H1 (cell line): ENCODE measurements at regions not wholly inside any gene's neighbourhood (a gene's known extent, or its start where the extent isn't known, plus 50 kb on each side); places are given as distances from the start of the nearest gene placed in this dataset.

Experiments
- CTCF ChIA-PET: fragments of 300-600 bp; sonication (Branson Sonifier 250); formaldehyde crosslinking; loops from one replicate; lab custom pipeline; 2021; ENCODE audit not compliant: partially characterized antibody; lab: Charles Lee
- POLR2A ChIA-PET: fragments of 300-600 bp; sonication (Branson Sonifier 250); formaldehyde crosslinking; loops from one replicate; lab custom pipeline; 2021; ENCODE audit warnings: inconsistent platforms; ENCODE audit not compliant: partially characterized antibody; lab: Charles Lee
- DNase-seq, 2 experiments: peaks; one replicate each; pipeline versions ENCODE4 v3.0.0 to v3.0.0-alpha.2; 2010 to 2022; ENCODE audit warnings: low spot score in 2 of 2, low read depth in 1 of 2, mixed read lengths in 1 of 2
- FAIRE-seq: peaks from 2 replicates; lab custom pipeline; 2011; peaks lifted over from hg19 to GRCh38; lab: Jason Lieb, UNC
- H2AFZ ChIP-seq: 2 replicates; pipeline ENCODE4 v1.8.1; 2012; ENCODE audit warnings: low read length, inconsistent platforms
- H2AK5ac ChIP-seq: 2 replicates; pipeline ENCODE4 v1.6.1; 2013; ENCODE audit warnings: low read depth, low read length
- H2BK120ac ChIP-seq: replicated peaks from 2 replicates; pipeline ENCODE3; 2013; ENCODE audit warnings: low read depth, low read length, inconsistent platforms
- H2BK12ac ChIP-seq: 2 replicates; pipeline ENCODE4 v1.6.1; 2013; ENCODE audit warnings: low read depth, low read length
- H2BK15ac ChIP-seq: 2 replicates; pipeline ENCODE4 v1.6.1; 2013; ENCODE audit warnings: low read length
- H2BK20ac ChIP-seq: 2 replicates; pipeline ENCODE4 v1.6.1; 2013; ENCODE audit warnings: low read length
- H2BK5ac ChIP-seq: 2 replicates; pipeline ENCODE4 v1.6.1; 2013; ENCODE audit warnings: low read depth, low read length
- H3K14ac ChIP-seq: 2 replicates; pipeline ENCODE4 v1.6.1; 2013; ENCODE audit warnings: inconsistent platforms; ENCODE audit not compliant: insufficient read length
- H3K18ac ChIP-seq: 2 replicates; pipeline ENCODE4 v1.6.1; 2013; ENCODE audit warnings: low read length; ENCODE audit errors: extremely low read depth
- H3K23ac ChIP-seq: 2 replicates; pipeline ENCODE4 v1.6.1; 2013; ENCODE audit warnings: inconsistent platforms; ENCODE audit not compliant: insufficient read length
- H3K23me2 ChIP-seq: 2 replicates; pipeline ENCODE4 v1.6.1; 2013; ENCODE audit warnings: low read depth, low read length
- H3K27ac ChIP-seq: 2 replicates; pipeline ENCODE4 v1.6.1; 2011; ENCODE audit warnings: low read depth, low read length, inconsistent platforms
- H3K27me3 ChIP-seq, 4 experiments: replicated peaks in 1 of 4; 1 replicate in 1 of 4; 2 replicates in 3 of 4; pipeline versions ENCODE4 v1.6.1 to v1.8.1; 2011 to 2013; ENCODE audit warnings: low read length in 3 of 4, mild to moderate bottlenecking in 3 of 4, inconsistent platforms in 2 of 4, mixed read lengths in 2 of 4, moderate library complexity in 1 of 4; ENCODE audit not compliant: control insufficient read depth in 3 of 4, insufficient read depth in 3 of 4; ENCODE audit errors: extremely low read depth in 1 of 4
- H3K36me3 ChIP-seq, 4 experiments: 2 replicates each; pipeline versions ENCODE4 v1.6.1 to v1.8.1; 2011 to 2013; ENCODE audit warnings: mild to moderate bottlenecking in 4 of 4, low read length in 3 of 4, moderate library complexity in 2 of 4, control low read depth in 1 of 4, inconsistent platforms in 1 of 4; ENCODE audit not compliant: insufficient read depth in 4 of 4, control insufficient read depth in 2 of 4
- H3K4ac ChIP-seq: replicated peaks from 2 replicates; pipeline ENCODE3; 2013; ENCODE audit warnings: low read length, low read depth, mixed read lengths, inconsistent platforms; ENCODE audit not compliant: insufficient read length
- H3K4me1 ChIP-seq, 4 experiments: replicated peaks in 1 of 4; 1 replicate in 1 of 4; 2 replicates in 3 of 4; pipeline versions ENCODE4 v1.6.1 to v1.8.1; 2011 to 2013; ENCODE audit warnings: low read length in 3 of 4, inconsistent platforms in 2 of 4, mixed read lengths in 1 of 4; ENCODE audit not compliant: insufficient read depth in 4 of 4, control insufficient read depth in 3 of 4
- H3K4me2 ChIP-seq, 2 experiments: 2 replicates each; pipeline versions ENCODE4 v1.6.1 to v1.8.1; 2011 to 2013; ENCODE audit warnings: low read depth in 2 of 2, low read length in 2 of 2, control low read depth in 1 of 2, inconsistent platforms in 1 of 2, mild to moderate bottlenecking in 1 of 2; ENCODE audit not compliant: insufficient read depth in 1 of 2
- H3K4me3 ChIP-seq, 4 experiments: fragments of 200-600, 300-600 bp in 1 of 4; sonication (generic), shearing (Covaris generic), sonication (Bioruptor Twin) in 1 of 4; 2 replicates each; pipeline versions ENCODE4 v1.5.1 to v1.8.1; 2011 to 2016; ENCODE audit warnings: low read length in 4 of 4, low read depth in 3 of 4, control low read depth in 2 of 4, inconsistent platforms in 2 of 4, mild to moderate bottlenecking in 2 of 4, mixed read lengths in 1 of 4, moderate library complexity in 1 of 4; ENCODE audit not compliant: insufficient read depth in 2 of 4; ENCODE audit errors: extremely low read depth in 1 of 4
- H3K56ac ChIP-seq: replicated peaks from 2 replicates; pipeline ENCODE3; 2013; ENCODE audit warnings: low read depth, mild to moderate bottlenecking, mixed read lengths, low read length, inconsistent platforms; ENCODE audit not compliant: insufficient read length
- H3K79me1 ChIP-seq: 2 replicates; pipeline ENCODE4 v1.6.1; 2013; ENCODE audit warnings: low read depth, low read length, control low read depth
- H3K79me2 ChIP-seq, 2 experiments: 2 replicates each; pipeline versions ENCODE4 v1.6.1 to v1.8.1; 2012 to 2013; ENCODE audit warnings: low read length in 2 of 2, mild to moderate bottlenecking in 2 of 2, inconsistent platforms in 1 of 2; ENCODE audit not compliant: insufficient read depth in 2 of 2, control insufficient read depth in 1 of 2
- H3K9ac ChIP-seq, 4 experiments: replicated peaks in 1 of 4; 1 replicate in 1 of 4; 2 replicates in 3 of 4; pipeline versions ENCODE4 v1.6.1 to v1.8.1; 2011 to 2013; ENCODE audit warnings: low read depth in 3 of 4, low read length in 3 of 4, control low read depth in 2 of 4, mild to moderate bottlenecking in 2 of 4, moderate library complexity in 2 of 4, inconsistent platforms in 1 of 4; ENCODE audit errors: extremely low read depth in 1 of 4
- H3K9me3 ChIP-seq, 2 experiments: 2 replicates each; pipeline versions ENCODE4 v1.6.1 to v1.8.1; 2012 to 2013; ENCODE audit warnings: mild to moderate bottlenecking in 2 of 2, moderate library complexity in 2 of 2, control low read depth in 1 of 2, inconsistent platforms in 1 of 2, low read depth in 1 of 2, low read length in 1 of 2, mixed read lengths in 1 of 2; ENCODE audit not compliant: insufficient read depth in 2 of 2
- H4K20me1 ChIP-seq, 2 experiments: replicated peaks in 1 of 2; 2 replicates each; pipeline versions ENCODE3 to v1.8.1; 2011 to 2013; ENCODE audit warnings: inconsistent platforms in 2 of 2, low read length in 2 of 2, mild to moderate bottlenecking in 1 of 2; ENCODE audit not compliant: insufficient read depth in 2 of 2, control insufficient read depth in 1 of 2
- H4K5ac ChIP-seq: 2 replicates; pipeline ENCODE4 v1.6.1; 2013; ENCODE audit warnings: low read length, low read depth, mixed read lengths, inconsistent platforms; ENCODE audit not compliant: insufficient read length
- H4K8ac ChIP-seq: 2 replicates; pipeline ENCODE4 v1.8.0; 2013; ENCODE audit warnings: mild to moderate bottlenecking, moderate library complexity, low read length, inconsistent platforms; ENCODE audit not compliant: insufficient read depth; ENCODE audit errors: extremely low read depth
- H4K91ac ChIP-seq: replicated peaks from 2 replicates; pipeline ENCODE3; 2013; ENCODE audit warnings: low read length, mixed read lengths, inconsistent platforms; ENCODE audit not compliant: insufficient read length
- ASH2L ChIP-seq: fragments of 200-600, 300-600 bp; sonication (generic); IDR thresholded peaks from one replicate; pipeline ENCODE4 v1.7.1; 2017; ENCODE audit warnings: low read length
- BACH1 ChIP-seq: IDR thresholded peaks from 2 replicates; pipeline ENCODE4 v1.6.1; 2012; ENCODE audit warnings: low read length, improper control_type of control experiment
- CTCF ChIP-seq, 3 experiments: IDR thresholded peaks; 1 replicate in 2 of 3; 2 replicates in 1 of 3; pipeline versions ENCODE4 v1.5.1 to v1.6.1; 2011; ENCODE audit warnings: low read length in 3 of 3, mild to moderate bottlenecking in 3 of 3, inconsistent platforms in 2 of 3, low read depth in 1 of 3, moderate library complexity in 1 of 3; ENCODE audit not compliant: insufficient read depth in 1 of 3; ENCODE audit errors: control extremely low read depth in 1 of 3
- E2F6 ChIP-seq: IDR thresholded peaks from 2 replicates; pipeline ENCODE4 v1.6.1; 2012; ENCODE audit warnings: inconsistent platforms
- MAX ChIP-seq: IDR thresholded peaks from 2 replicates; pipeline ENCODE4 v1.6.1; 2012; ENCODE audit warnings: inconsistent platforms
- RFX5 ChIP-seq: IDR thresholded peaks from 2 replicates; pipeline ENCODE4 v1.6.1; 2011; ENCODE audit warnings: low read depth, low read length, improper control_type of control experiment, borderline replicate concordance
- TCF12 ChIP-seq: IDR thresholded peaks from 2 replicates; pipeline ENCODE4 v1.6.1; 2011; ENCODE audit warnings: low read depth, mild to moderate bottlenecking, low read length
- WGBS, 2 experiments: shearing (Covaris generic) in 1 of 2; methylation state at CpG; one replicate each; pipeline versions ENCODE4 v1.1.6 to v1.1.7; 2013 to 2015; ENCODE audit warnings: low lambda C conversion rate in 2 of 2, mixed read lengths in 2 of 2, inconsistent platforms in 1 of 2, low coverage in 1 of 2, missing lambda C conversion rate in 1 of 2; ENCODE audit not compliant: insufficient replicate concordance in 2 of 2, insufficient coverage in 1 of 2, insufficient read length in 1 of 2; ENCODE audit errors: extremely low coverage in 1 of 2, missing lambda C conversion rate in 1 of 2; 5-methylcytosine and 5-hydroxymethylcytosine counted together

- H3K23ac ChIP-seq: no peak overlapping the region
- H3K9me3 ChIP-seq: no peaks in the 10 kb centered on the region
- ChIA-PET CTCF (no interaction called here), POLR2A (no interaction called here)
- H2BK12ac ChIP-seq: no peak overlapping the region
- DNase-seq (no peak), FAIRE-seq (no peak)
- no peak overlapping the region for H3K4ac ChIP-seq
- H4K91ac ChIP-seq: no peak overlapping the region
- no peak overlapping the region for H3K18ac ChIP-seq
- TF ChIP-seq TCF12: no peak
- TF ChIP-seq RFX5: no peak
- TF ChIP-seq BACH1: no peak
- no peak for TF ChIP-seq MAX
- TF ChIP-seq E2F6: no peak
- TF ChIP-seq ASH2L: no peak
- no peak for TF ChIP-seq CTCF (IDR thresholded peaks at IDR 0.05; ENCODE audit: control extremely low read depth in 1 of 3, insufficient read depth in 1 of 3, low read depth in 1 of 3, low read length in 3 of 3)
- no peak overlapping the region for H2BK15ac ChIP-seq
- 86% methylated on average over 2 of the region's 2 CpGs; no CpG with 5 or more reads in 1 of the 2 experiments for WGBS, 2 experiments
- H3K23me2 ChIP-seq: no peaks in the 10 kb centered on the region
- no peak overlapping the region for H3K4me2 ChIP-seq
- no peak overlapping the region for H2AFZ ChIP-seq
- no peak overlapping the region for H2AK5ac ChIP-seq
- no peak overlapping the region for H4K5ac ChIP-seq
- no peaks in the 10 kb centered on the region for H3K79me1 ChIP-seq
- H3K27me3 ChIP-seq: no peaks in the 10 kb centered on the region
- no peak overlapping the region for H3K9ac ChIP-seq
- H2BK20ac ChIP-seq: no peak overlapping the region
- H4K20me1 ChIP-seq: peaks cover 0 to 1% of the 10 kb centered on the region in 2 experiments
- H2BK120ac ChIP-seq: no peak overlapping the region
- no peaks in the 10 kb centered on the region for H3K36me3 ChIP-seq
- no peak overlapping the region for H3K4me3 ChIP-seq
- peaks cover 0 to 11% (median 2%) of the 10 kb centered on the region in 4 experiments; a peak in 4 of 7 replicates for H3K4me1 ChIP-seq
- no peak overlapping the region for H3K14ac ChIP-seq
- H3K27ac ChIP-seq: no peak overlapping the region
- no peaks in the 10 kb centered on the region for H3K79me2 ChIP-seq
- no peak overlapping the region for H4K8ac ChIP-seq
- no peak overlapping the region for H3K56ac ChIP-seq
- no peak overlapping the region for H2BK5ac ChIP-seq
Measured at GRCh38 chr6:74642101-74642500, 563.8 kb downstream of the COL12A1 start.
